Coronary artery (tissue), 2 donors: ENCODE measurements at regions not wholly inside any gene's neighbourhood (a gene's known extent, or its start where the extent isn't known, plus 50 kb on each side); places are given as distances from the start of the nearest gene placed in this dataset.

ENCODE experiments used
- DNase-seq: peaks from one replicate; pipeline ENCODE4 v3.0.0-alpha.2; 2017; ENCODE audit warnings: low spot score
- H3K27ac ChIP-seq, 2 donors: fragments of 200-600 bp; sonication (generic); one replicate each; pipeline ENCODE4 v1.5.1; 2016 to 2019
- H3K4me3 ChIP-seq: fragments of 200-600 bp; sonication (generic); 2 replicates; pipeline ENCODE4 v1.5.1; 2016; ENCODE audit warnings: mild to moderate bottlenecking, moderate library complexity
- CTCF ChIP-seq: fragments of 200-600 bp; sonication (generic); IDR thresholded peaks from one replicate; pipeline ENCODE4 v1.5.1; 2019; ENCODE audit warnings: antibody characterized with exemption

GRCh38 chr5:57900381-57900944, 417.9 kb upstream of the ACTBL2 start:
- no peak for TF ChIP-seq CTCF
- DNase-seq, result no peak
- Histone ChIP-seq H3K4me3 (no peak overlapping the region), H3K27ac (no peak overlapping the region)

GRCh38 chr5:57896576-57896975, 414.0 kb upstream of the ACTBL2 start:
- DNase-seq, result no peak
- TF ChIP-seq CTCF, result no peak
- Histone ChIP-seq H3K27ac (no peak overlapping the region), H3K4me3 (no peak overlapping the region)

GRCh38 chr5:57895766-57896165, 413.2 kb upstream of the ACTBL2 start:
- no peak overlapping the region for H3K27ac ChIP-seq
- DNase-seq, result no peak
- no peak for TF ChIP-seq CTCF
- H3K4me3 ChIP-seq, result no peak overlapping the region

DNA sequence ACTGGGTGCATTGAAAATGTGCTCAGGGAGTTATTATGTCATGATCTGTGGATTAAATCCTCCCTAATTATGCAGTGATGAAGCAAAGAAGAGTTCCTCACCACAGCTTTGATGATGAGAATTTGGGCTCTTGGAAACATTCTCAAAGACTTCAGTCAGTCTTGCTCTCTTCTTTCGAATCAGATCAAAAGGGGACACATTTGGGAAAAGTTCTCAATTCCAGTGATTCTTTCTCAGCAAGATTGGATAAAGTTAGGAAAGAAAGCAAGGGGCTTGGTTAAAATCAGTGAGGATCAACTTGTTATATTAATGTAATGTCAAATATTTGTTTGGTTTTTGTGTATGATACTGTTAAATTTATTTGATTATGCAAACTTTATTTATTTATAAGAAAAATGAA, 411.3 kb upstream of the ACTBL2 start:
- H3K27ac ChIP-seq, result no peak overlapping the region
- no peak for DNase-seq
- TF ChIP-seq CTCF, result no peak
- H3K4me3 ChIP-seq, result no peak overlapping the region

GRCh38 chr5:57891443-57891842, 408.8 kb upstream of the ACTBL2 start:
- DNase-seq, result no peak
- Histone ChIP-seq H3K27ac (no peak overlapping the region), H3K4me3 (no peak overlapping the region)
- no peak for TF ChIP-seq CTCF

DNA sequence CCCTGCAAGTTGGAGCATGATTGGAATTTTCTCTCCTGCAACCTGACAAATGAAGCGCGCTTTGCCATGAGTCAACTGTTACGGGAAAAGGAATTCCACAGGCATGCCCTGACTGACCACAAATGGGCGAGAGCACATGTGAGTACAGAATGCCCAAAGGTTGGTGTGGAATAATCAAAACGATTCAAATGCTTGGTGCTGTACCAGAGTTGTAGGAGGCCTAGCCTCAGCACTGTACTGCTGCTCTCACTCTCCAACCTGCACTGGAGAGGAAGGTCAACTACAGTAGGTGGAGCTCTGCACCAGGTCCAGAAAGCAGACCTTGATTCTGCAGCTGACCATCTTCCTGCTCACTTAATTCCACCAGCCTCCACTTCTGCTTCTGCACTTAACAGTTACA, 406.9 kb upstream of the ACTBL2 start:
- Histone ChIP-seq H3K4me3 (no peak overlapping the region), H3K27ac (no peak overlapping the region)
- no peak for DNase-seq
- TF ChIP-seq CTCF, result no peak

- no peak for DNase-seq
- no peak for TF ChIP-seq CTCF
- no peak overlapping the region for H3K27ac ChIP-seq
Measured at GRCh38 chr5:57887851-57888621, 405.4 kb upstream of the ACTBL2 start.

More at GRCh38 chr5:57887851-57888621, 405.4 kb upstream of the ACTBL2 start:
- no peak overlapping the region for H3K4me3 ChIP-seq
